EL (cell line): ENCODE measurements at regions not wholly inside any gene's neighbourhood (a gene's known extent, or its start where the extent isn't known, plus 50 kb on each side); places are given as distances from the start of the nearest gene placed in this dataset.

Source experiments
- DNase-seq: peaks from one replicate; pipeline ENCODE4 v3.0.0-alpha.2; 2016

- no peak for DNase-seq
These were observed 129.7 kb upstream of the MAP3K1 start for GRCh38 chr5:56685503-56686217.

- no peak for DNase-seq
These were observed 131.2 kb upstream of the MAP3K1 start for GRCh38 chr5:56684159-56684558.

- no peak for DNase-seq
These were observed 131.6 kb upstream of the MAP3K1 start for GRCh38 chr5:56683733-56684132.

- no peak for DNase-seq
These were observed 132.1 kb upstream of the MAP3K1 start for GRCh38 chr5:56683281-56683680.

- DNase-seq = peak; percentile 67
These were observed 134.0 kb upstream of the MAP3K1 start for GRCh38 chr5:56681346-56681745.

GRCh38 chr5:56680731-56681130 is 134.6 kb upstream of the MAP3K1 start:
- DNase-seq = no peak

- DNase-seq = peak; percentile 20
These were observed 137.6 kb upstream of the MAP3K1 start for GRCh38 chr5:56677690-56678305.

GRCh38 chr5:56676091-56676768 is 139.1 kb upstream of the MAP3K1 start:
- DNase-seq = peak; percentile 59

- no peak for DNase-seq
These were observed 140.9 kb upstream of the MAP3K1 start for GRCh38 chr5:56674441-56674840.

GRCh38 chr5:56673171-56673570 is 142.2 kb upstream of the MAP3K1 start:
- DNase-seq = no peak

GRCh38 chr5:56671571-56671970 is 143.8 kb upstream of the MAP3K1 start:
- peak; percentile 23 for DNase-seq

GRCh38 chr5:56670916-56671315 is 144.4 kb upstream of the MAP3K1 start:
- DNase-seq = peak; percentile 68

GRCh38 chr5:56669534-56670483 is 145.5 kb upstream of the MAP3K1 start:
- DNase-seq = peak; percentile 11

- DNase-seq = no peak
These were observed 146.4 kb upstream of the MAP3K1 start for GRCh38 chr5:56668996-56669395.

GRCh38 chr5:56667692-56668091 is 147.7 kb upstream of the MAP3K1 start:
- no peak for DNase-seq

- no peak for DNase-seq
These were observed 148.4 kb upstream of the MAP3K1 start for GRCh38 chr5:56666901-56667300.

GRCh38 chr5:56665117-56665516 is 150.2 kb upstream of the MAP3K1 start:
- DNase-seq = peak; percentile 78

- no peak for DNase-seq
These were observed 151.3 kb upstream of the MAP3K1 start for GRCh38 chr5:56664025-56664424.

GRCh38 chr5:56663523-56663922 is 151.8 kb upstream of the MAP3K1 start:
- no peak for DNase-seq

- no peak for DNase-seq
These were observed 152.5 kb upstream of the MAP3K1 start for GRCh38 chr5:56662893-56663292.

- no peak for DNase-seq
These were observed 155.4 kb upstream of the MAP3K1 start for GRCh38 chr5:56659971-56660370.

- DNase-seq = no peak
These were observed 156.4 kb upstream of the MAP3K1 start for GRCh38 chr5:56658972-56659371.
